GM10266 (cell line): ENCODE measurements at regions not wholly inside any gene's neighbourhood (a gene's known extent, or its start where the extent isn't known, plus 50 kb on each side); places are given as distances from the start of the nearest gene placed in this dataset.

Experiments
- DNase-seq: peaks from one replicate; pipeline ENCODE4 v3.0.0; 2012; ENCODE audit errors: extremely low spot score
- TF ChIP-seq, protein P1 (sequence below): IDR thresholded peaks from 2 replicates; pipeline ENCODE4 v1.5.1; 2012; ENCODE audit warnings: mild to moderate bottlenecking, low read depth; ENCODE audit not compliant: control insufficient read depth, insufficient read depth; ENCODE audit errors: missing control alignments

DNA sequence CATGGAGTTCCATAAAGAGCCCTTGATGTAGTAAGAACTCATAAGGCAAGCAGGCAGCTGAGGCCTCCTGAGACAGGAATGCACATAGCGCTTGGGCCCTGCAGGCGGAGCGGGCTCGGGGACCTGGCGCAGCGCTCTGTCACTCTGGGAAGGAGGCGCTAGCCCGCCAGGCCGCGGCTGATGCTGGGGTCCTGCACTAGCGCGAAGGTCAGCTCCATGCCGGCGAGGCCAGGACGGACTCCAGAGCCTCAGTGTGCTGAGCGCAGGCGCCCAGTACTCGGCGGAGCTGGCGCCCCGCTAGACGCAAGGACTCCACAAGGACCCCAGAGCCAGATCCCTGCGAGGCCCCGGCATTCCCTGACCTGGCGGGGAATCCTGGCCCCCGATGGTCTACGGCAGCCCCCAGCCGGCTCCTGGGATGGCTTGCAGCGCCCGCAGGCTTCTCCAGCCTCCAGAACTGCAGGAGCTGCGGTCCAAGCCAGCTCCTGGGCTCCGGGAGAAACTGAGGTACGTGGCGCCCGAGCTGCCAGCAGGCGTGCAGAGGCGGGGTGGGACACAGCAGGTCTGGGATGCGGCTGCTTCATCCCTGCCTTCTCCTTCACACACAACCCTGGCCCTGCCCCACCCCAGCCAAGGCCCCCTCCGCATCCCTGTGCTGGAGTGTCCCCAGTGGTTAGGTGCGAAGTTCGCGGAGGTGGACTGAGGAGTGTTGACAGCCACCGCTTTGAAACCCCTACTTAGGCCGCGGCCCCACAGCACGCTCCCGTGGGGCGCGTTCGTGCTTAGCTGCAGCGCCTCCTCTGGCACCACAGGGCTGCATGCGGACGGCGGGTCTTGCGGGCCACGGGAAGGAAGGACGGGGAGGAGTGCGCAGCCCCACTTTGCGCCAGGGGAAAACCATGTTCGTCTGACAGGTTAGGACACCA lies 761.5 kb upstream of the POM121L12 start:
- no peak for DNase-seq
- TF ChIP-seq, protein P1, sequence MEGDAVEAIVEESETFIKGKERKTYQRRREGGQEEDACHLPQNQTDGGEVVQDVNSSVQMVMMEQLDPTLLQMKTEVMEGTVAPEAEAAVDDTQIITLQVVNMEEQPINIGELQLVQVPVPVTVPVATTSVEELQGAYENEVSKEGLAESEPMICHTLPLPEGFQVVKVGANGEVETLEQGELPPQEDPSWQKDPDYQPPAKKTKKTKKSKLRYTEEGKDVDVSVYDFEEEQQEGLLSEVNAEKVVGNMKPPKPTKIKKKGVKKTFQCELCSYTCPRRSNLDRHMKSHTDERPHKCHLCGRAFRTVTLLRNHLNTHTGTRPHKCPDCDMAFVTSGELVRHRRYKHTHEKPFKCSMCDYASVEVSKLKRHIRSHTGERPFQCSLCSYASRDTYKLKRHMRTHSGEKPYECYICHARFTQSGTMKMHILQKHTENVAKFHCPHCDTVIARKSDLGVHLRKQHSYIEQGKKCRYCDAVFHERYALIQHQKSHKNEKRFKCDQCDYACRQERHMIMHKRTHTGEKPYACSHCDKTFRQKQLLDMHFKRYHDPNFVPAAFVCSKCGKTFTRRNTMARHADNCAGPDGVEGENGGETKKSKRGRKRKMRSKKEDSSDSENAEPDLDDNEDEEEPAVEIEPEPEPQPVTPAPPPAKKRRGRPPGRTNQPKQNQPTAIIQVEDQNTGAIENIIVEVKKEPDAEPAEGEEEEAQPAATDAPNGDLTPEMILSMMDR, result no peak

GRCh38 chr7:52271703-52272102 lies 763.7 kb upstream of the POM121L12 start:
- DNase-seq, result no peak

DNA sequence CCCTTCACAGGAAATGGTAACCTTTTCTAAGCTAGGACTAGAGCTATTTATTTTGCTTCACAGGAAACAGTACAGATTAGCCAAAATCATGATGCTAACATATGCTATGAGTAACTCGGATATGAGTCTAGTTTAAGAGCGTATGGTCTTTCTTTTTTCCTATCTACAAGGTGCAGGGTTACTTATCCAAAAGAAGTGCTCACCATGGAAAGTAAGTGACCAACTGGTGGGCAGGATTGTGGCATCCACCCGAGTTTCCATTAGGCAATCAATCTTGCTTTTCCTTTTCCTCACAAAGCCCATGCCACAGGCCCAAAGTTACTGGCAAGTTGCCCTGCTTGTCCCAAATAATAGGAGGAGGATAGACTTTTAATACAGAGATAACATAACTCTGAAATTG lies 765.1 kb upstream of the POM121L12 start:
- TF ChIP-seq, protein P1, result no peak
- DNase-seq, result no peak

More at GRCh38 chr7:52271703-52272102, 763.7 kb upstream of the POM121L12 start:
- TF ChIP-seq, protein P1, result no peak

- TF ChIP-seq, protein P1, result no peak
- DNase-seq, result no peak
Measured at GRCh38 chr7:52269669-52270068, 765.8 kb upstream of the POM121L12 start.

- TF ChIP-seq, protein P1, result no peak
- DNase-seq, result no peak
Measured at GRCh38 chr7:52261057-52261456, 774.4 kb upstream of the POM121L12 start.

GRCh38 chr7:52260046-52260665 lies 775.3 kb upstream of the POM121L12 start:
- no peak for DNase-seq
- TF ChIP-seq, protein P1, result no peak

DNA sequence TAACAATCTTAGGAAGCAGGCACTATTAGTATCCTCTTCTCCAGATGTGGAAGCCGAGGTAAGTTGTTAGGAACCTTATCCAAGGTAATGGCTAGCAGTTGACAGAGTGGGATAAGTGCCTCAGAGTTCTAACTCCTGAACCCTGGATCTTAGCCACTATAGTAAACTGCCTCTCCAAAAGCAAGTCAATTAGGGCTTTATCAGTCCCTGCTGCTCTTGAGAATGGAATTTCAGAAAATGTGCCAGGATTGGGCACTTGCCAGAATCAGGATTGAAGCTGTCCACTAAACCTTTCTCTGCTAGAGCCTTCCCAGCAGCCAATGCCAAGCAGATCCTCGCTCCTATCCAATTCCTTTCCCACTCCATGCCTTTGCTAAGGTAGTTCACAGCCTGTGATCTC lies 777.5 kb upstream of the POM121L12 start:
- TF ChIP-seq, protein P1, result no peak
- no peak for DNase-seq
